Activated CD4-positive, alpha-beta T cell treated with anti-CD3 and anti-CD28 coated beads, Interleukin-2, amount 10 ng/mL, durations not matched to agents 24 days and 14 days (primary cell): ENCODE measurements at regions not wholly inside any gene's neighbourhood (a gene's known extent, or its start where the extent isn't known, plus 50 kb on each side); places are given as distances from the start of the nearest gene placed in this dataset.

Source experiments
- DNase-seq: peaks from one replicate; pipeline ENCODE4 v3.0.0; 2022
- H3K27ac Mint-ChIP-seq: one replicate; pipeline ENCODE4 v1.8.0; 2022; ENCODE audit warnings: mild to moderate bottlenecking, mixed read lengths
- H3K27me3 Mint-ChIP-seq: one replicate; pipeline ENCODE4 v1.8.0; 2022; ENCODE audit warnings: mixed read lengths
- H3K36me3 Mint-ChIP-seq: one replicate; pipeline ENCODE4 v1.8.0; 2022; ENCODE audit warnings: low read depth, mild to moderate bottlenecking, mixed read lengths
- H3K4me1 Mint-ChIP-seq: one replicate; pipeline ENCODE4 v1.8.0; 2021; ENCODE audit warnings: mixed read lengths
- H3K4me3 Mint-ChIP-seq: one replicate; pipeline ENCODE4 v1.8.0; 2022; ENCODE audit warnings: mild to moderate bottlenecking, moderate library complexity, mixed read lengths
- H3K9me3 Mint-ChIP-seq: one replicate; pipeline ENCODE4 v1.8.0; 2021; ENCODE audit warnings: mixed read lengths
- intact Hi-C: fragments of 100-400 bp; cut with micrococcal nuclease; formaldehyde crosslinking; loops from one replicate; pipeline ENCODE4 v1.15.1; 2023

GRCh38 chr7:22551768-22552513, 52.0 kb upstream of the STEAP1B start:
- no peaks in the 10 kb centered on the region for H3K36me3 Mint-ChIP-seq
- peaks cover 12% of the 10 kb centered on the region for H3K4me1 Mint-ChIP-seq
- peaks cover 67% of the 10 kb centered on the region for H3K27me3 Mint-ChIP-seq
- intact Hi-C loops, result no loop called here
- peak; percentile 54 for DNase-seq
- H3K9me3 Mint-ChIP-seq, result no peaks in the 10 kb centered on the region
- H3K27ac Mint-ChIP-seq, result no peak overlapping the region
- H3K4me3 Mint-ChIP-seq, result no peak overlapping the region

- H3K4me1 Mint-ChIP-seq, result peaks cover 12% of the 10 kb centered on the region
- H3K36me3 Mint-ChIP-seq, result no peaks in the 10 kb centered on the region
- no peak overlapping the region for H3K27ac Mint-ChIP-seq
- H3K4me3 Mint-ChIP-seq, result no peak overlapping the region
- no peak for DNase-seq
- H3K27me3 Mint-ChIP-seq, result peaks cover 71% of the 10 kb centered on the region
- H3K9me3 Mint-ChIP-seq, result no peaks in the 10 kb centered on the region
- intact Hi-C loops, result no loop called here
These were observed 50.6 kb upstream of the STEAP1B start for GRCh38 chr7:22550514-22551030.

- peaks cover 7% of the 10 kb centered on the region for H3K4me1 Mint-ChIP-seq
- peak overlapping the region; percentile 72 for H3K4me3 Mint-ChIP-seq
These were observed 49.9 kb upstream of the STEAP1B start for GRCh38 chr7:22549667-22550513.

More at GRCh38 chr7:22549667-22550513, 49.9 kb upstream of the STEAP1B start:
- Mint-ChIP-seq H3K36me3 (no peaks in the 10 kb centered on the region), H3K9me3 (no peaks in the 10 kb centered on the region), H3K27me3 (peaks cover 73% of the 10 kb centered on the region), H3K27ac (no peak overlapping the region)
- DNase-seq, result peak; percentile 85
- intact Hi-C loops, result no loop called here
